ENCODE measurements at regions not wholly inside any gene's neighbourhood (a gene's known extent, or its start where the extent isn't known, plus 50 kb on each side); places are given as distances from the start of the nearest gene placed in this dataset.

- no peak for DNase-seq
Observed at GRCh38 chr3:154538566-154539360, 108.8 kb upstream of the GPR149 start.

- no peak for DNase-seq
Observed at GRCh38 chr3:154536751-154537150, 106.8 kb upstream of the GPR149 start.

- DNase-seq, result no peak
Observed at GRCh38 chr3:154522036-154522602, 92.1 kb upstream of the GPR149 start.

GRCh38 chr3:154517404-154517803, 87.4 kb upstream of the GPR149 start:
- no peak for DNase-seq

DNA sequence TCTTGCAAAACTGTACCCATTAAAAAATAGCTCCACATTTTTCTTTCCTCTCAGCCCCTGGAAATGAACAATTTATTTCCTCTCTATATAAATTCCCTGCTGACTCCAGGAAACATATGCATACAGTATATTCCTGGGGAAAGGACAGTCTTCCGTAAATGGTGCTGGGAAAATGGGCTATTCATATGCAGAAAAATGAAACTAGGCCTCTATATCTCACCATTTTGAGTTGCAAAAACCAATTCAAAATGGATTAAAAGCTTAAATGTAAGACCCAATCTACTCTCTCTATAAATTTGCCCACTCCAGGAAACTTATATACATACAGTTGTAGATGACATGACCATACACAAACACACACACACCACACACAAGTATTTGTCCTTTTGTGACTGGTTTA, 85.9 kb upstream of the GPR149 start:
- DNase-seq, result no peak

- DNase-seq, result no peak
Observed at GRCh38 chr3:154510780-154511179, 80.8 kb upstream of the GPR149 start.

GRCh38 chr3:154507727-154508126, 77.7 kb upstream of the GPR149 start:
- DNase-seq, result no peak

DNA sequence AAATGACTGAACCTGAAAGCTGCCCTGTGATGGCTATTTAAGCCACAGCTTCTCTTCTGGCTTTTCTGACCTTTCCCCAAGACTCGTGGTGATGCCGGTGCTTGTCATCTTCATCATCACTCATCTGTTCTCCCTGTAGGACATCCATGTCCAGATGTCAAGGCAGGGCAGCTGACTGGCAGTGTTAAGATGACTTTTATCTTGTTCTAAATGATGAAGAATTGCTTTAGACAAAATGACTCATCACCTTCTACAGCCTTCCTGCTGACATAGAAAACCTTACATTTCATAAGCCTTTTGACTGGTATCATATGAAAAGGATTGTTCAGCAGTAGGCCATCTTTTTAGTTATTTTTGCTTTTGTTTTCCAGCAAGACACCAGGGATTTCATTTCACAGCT, 67.0 kb upstream of the GPR149 start:
- DNase-seq, result no peak

GRCh38 chr3:154496540-154496939, 66.5 kb upstream of the GPR149 start:
- DNase-seq, result no peak

DNA sequence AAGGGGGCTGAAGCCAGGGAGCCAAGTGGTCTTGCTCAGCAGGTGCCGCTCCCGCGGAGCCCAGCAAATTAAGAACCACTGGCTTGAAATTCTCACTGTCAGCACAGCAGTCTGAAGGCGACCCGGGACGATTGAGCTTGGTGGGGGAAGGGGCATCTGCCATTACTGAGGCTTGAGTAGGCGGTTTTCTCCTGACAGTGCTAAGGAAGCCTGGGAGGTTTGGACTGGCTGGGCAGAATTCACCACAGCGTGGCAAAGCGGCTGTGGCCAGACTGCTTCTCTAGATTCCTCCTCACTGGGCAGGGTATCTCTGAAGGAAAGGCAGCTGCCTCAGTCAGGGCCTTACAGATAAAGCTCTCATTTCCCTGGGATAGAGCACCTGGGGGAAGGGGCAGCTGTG, 57.0 kb upstream of the GPR149 start:
- no peak for DNase-seq

DNA sequence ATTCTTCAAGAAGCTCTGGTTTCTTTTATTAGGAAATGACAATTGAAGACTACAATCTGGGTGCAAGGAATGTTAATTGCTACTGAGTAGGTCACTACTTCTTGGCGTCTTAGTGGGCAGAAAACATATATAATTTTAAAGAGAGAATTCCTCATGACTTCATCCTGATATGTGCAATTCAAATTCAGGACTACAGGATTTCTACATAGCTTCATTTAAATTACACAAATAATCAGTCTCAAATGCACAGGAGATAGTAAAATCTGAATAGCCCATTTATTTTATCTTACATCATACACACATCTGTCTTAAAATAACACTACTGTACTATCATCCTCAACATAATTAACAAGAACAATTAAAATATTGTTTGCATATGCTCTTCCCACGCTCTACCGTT, 52.5 kb upstream of the GPR149 start:
- DNase-seq, result no peak

DNA sequence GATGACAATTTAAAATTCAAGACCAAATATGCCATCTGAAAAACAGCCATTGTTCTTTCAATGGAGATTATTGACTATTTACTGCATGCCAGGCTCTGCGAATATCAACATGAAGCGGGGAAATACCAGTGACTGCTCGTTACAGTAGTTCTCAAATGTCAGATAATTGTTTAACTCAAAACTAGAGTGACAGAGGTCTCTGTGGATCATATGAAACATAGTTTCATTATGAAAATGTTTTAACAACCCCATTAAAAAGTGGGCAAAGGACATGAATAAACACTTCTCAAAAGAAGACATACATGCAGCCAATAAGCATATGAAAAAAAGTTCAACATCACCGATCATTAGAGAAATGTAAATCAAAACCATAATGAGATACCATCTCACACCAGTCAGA, 50.0 kb upstream of the GPR149 start:
- DNase-seq, result no peak

All from activated CD4-positive, alpha-beta T cell treated with anti-CD3 and anti-CD28 coated beads, Interleukin-2, amount 50 U/mL, for 16 hours (primary cell).